ENCODE measurements at regions not wholly inside any gene's neighbourhood (a gene's known extent, or its start where the extent isn't known, plus 50 kb on each side); places are given as distances from the start of the nearest gene placed in this dataset.

DNA sequence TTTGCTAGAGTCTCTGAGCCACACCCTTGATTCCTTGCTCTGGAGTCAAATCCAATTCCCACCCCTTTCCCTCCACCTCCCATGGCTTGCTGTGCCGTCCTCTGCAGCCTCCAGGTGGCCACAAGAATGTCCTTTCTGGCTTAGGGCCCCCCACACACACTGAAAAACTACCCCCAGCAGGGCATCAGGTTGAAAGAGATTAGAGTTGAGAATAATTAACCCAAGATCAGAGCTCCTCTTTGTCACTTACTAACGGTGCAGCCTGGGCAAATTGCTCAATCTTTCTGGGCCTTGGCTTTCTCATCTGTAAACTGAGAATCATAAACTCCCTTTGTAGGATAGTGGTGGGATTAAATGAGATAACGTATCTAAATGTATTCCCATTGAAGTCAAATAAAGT is 78.5 kb downstream of the MRPL46 start:
- TF ChIP-seq, protein P1, sequence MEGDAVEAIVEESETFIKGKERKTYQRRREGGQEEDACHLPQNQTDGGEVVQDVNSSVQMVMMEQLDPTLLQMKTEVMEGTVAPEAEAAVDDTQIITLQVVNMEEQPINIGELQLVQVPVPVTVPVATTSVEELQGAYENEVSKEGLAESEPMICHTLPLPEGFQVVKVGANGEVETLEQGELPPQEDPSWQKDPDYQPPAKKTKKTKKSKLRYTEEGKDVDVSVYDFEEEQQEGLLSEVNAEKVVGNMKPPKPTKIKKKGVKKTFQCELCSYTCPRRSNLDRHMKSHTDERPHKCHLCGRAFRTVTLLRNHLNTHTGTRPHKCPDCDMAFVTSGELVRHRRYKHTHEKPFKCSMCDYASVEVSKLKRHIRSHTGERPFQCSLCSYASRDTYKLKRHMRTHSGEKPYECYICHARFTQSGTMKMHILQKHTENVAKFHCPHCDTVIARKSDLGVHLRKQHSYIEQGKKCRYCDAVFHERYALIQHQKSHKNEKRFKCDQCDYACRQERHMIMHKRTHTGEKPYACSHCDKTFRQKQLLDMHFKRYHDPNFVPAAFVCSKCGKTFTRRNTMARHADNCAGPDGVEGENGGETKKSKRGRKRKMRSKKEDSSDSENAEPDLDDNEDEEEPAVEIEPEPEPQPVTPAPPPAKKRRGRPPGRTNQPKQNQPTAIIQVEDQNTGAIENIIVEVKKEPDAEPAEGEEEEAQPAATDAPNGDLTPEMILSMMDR (IDR thresholded peaks at IDR 0.05), result no peak
- no peak for TF ChIP-seq POLR2A (IDR thresholded peaks at IDR 0.05)
